Testis (tissue), 2 donors: ENCODE measurements at regions not wholly inside any gene's neighbourhood (a gene's known extent, or its start where the extent isn't known, plus 50 kb on each side); places are given as distances from the start of the nearest gene placed in this dataset.

Experiments used
- DNase-seq: peaks from one replicate; pipeline ENCODE4 v3.0.0-alpha.2; 2019
- H3K27ac ChIP-seq, 2 donors: fragments of 200-600 bp; sonication (generic); one replicate each; pipeline ENCODE4 v1.5.1; 2019
- H3K27me3 ChIP-seq: fragments of 200-600 bp; sonication (generic); one replicate; pipeline ENCODE4 v1.5.1; 2019
- H3K36me3 ChIP-seq: fragments of 200-600 bp; sonication (generic); one replicate; pipeline ENCODE4 v1.5.1; 2017; ENCODE audit warnings: low read depth; ENCODE audit errors: missing control alignments
- H3K4me1 ChIP-seq: fragments of 200-600 bp; sonication (generic); one replicate; pipeline ENCODE4 v1.5.1; 2019
- H3K4me3 ChIP-seq, 2 donors: fragments of 200-600 bp; sonication (generic); one replicate each; pipeline ENCODE4 v1.5.1; 2017 to 2019
- H3K9me3 ChIP-seq: fragments of 200-600 bp; sonication (generic); one replicate; pipeline ENCODE4 v1.5.1; 2017
- CTCF ChIP-seq, 3 experiments: fragments of 450-650 bp in 2 of 3; fragments of 200-600 bp in 1 of 3; sonication (generic) in 1 of 3; IDR thresholded peaks; one replicate each; pipeline ENCODE4 v1.5.1; 2016 to 2019; ENCODE audit warnings: antibody characterized with exemption in 3 of 3, mild to moderate bottlenecking in 2 of 3, moderate library complexity in 1 of 3
- POLR2A ChIP-seq: fragments of 450-650 bp; IDR thresholded peaks from one replicate; pipeline ENCODE4 v1.6.1; 2017; ENCODE audit warnings: antibody characterized with exemption, mild to moderate bottlenecking, moderate library complexity
- WGBS, 2 donors: methylation state at CpG; one replicate each; pipeline ENCODE4 v1.1.5; 2018; 5-methylcytosine and 5-hydroxymethylcytosine counted together
- intact Hi-C: fragments of 100-400 bp; cut with DNase I; formaldehyde crosslinking; loops from one replicate; pipeline ENCODE4 v1.15.1; 2023; ENCODE audit warnings: low total_unique reads

GRCh38 chr20:50413088-50413500 lies 97.1 kb upstream of the PTPN1 start:
- 90 to 92% methylated on average over 6 of the region's 6 CpGs for WGBS, 2 donors
- peaks cover 22% of the 10 kb centered on the region for H3K4me1 ChIP-seq
- H3K27ac ChIP-seq: peak overlapping the region in 1 of 2 donors; percentile 5

GRCh38 chr20:50415021-50415515 lies 95.1 kb upstream of the PTPN1 start:
- peak overlapping the region; percentile 92 to 97 for H3K27ac ChIP-seq
- H3K4me1 ChIP-seq: peaks cover 22% of the 10 kb centered on the region
- H3K36me3 ChIP-seq: no peaks in the 10 kb centered on the region
- no peaks in the 10 kb centered on the region for H3K27me3 ChIP-seq
- H3K4me3 ChIP-seq: no peak overlapping the region
- TF ChIP-seq POLR2A (no peak), CTCF (IDR thresholded peaks at IDR 0.05) (no peak)
- WGBS, 2 donors: 64 to 77% methylated on average over 5 of the region's 5 CpGs
- H3K9me3 ChIP-seq: no peaks in the 10 kb centered on the region
- intact Hi-C loops: no loop called here
- DNase-seq: peak; percentile 28

More at GRCh38 chr20:50413088-50413500, 97.1 kb upstream of the PTPN1 start:
- intact Hi-C loops: no loop called here
- no peaks in the 10 kb centered on the region for H3K27me3 ChIP-seq
- TF ChIP-seq POLR2A (no peak), CTCF (IDR thresholded peaks at IDR 0.05) (no peak)
- H3K9me3 ChIP-seq: no peaks in the 10 kb centered on the region
- no peaks in the 10 kb centered on the region for H3K36me3 ChIP-seq
- no peak overlapping the region for H3K4me3 ChIP-seq
- DNase-seq: no peak

GRCh38 chr20:50415516-50416268 lies 94.5 kb upstream of the PTPN1 start:
- TF ChIP-seq CTCF (IDR thresholded peaks at IDR 0.05) (no peak), POLR2A (no peak)
- Histone ChIP-seq H3K27ac (peak overlapping the region; percentile 92 to 97), H3K9me3 (no peaks in the 10 kb centered on the region), H3K4me1 (peaks cover 22% of the 10 kb centered on the region), H3K27me3 (no peaks in the 10 kb centered on the region), H3K36me3 (no peaks in the 10 kb centered on the region), H3K4me3 (no peak overlapping the region)
- WGBS, 2 donors: 31 to 44% methylated on average over 21 to 25 of the region's 25 CpGs
- DNase-seq: peak; percentile 97
- intact Hi-C loops: no loop called here

DNA sequence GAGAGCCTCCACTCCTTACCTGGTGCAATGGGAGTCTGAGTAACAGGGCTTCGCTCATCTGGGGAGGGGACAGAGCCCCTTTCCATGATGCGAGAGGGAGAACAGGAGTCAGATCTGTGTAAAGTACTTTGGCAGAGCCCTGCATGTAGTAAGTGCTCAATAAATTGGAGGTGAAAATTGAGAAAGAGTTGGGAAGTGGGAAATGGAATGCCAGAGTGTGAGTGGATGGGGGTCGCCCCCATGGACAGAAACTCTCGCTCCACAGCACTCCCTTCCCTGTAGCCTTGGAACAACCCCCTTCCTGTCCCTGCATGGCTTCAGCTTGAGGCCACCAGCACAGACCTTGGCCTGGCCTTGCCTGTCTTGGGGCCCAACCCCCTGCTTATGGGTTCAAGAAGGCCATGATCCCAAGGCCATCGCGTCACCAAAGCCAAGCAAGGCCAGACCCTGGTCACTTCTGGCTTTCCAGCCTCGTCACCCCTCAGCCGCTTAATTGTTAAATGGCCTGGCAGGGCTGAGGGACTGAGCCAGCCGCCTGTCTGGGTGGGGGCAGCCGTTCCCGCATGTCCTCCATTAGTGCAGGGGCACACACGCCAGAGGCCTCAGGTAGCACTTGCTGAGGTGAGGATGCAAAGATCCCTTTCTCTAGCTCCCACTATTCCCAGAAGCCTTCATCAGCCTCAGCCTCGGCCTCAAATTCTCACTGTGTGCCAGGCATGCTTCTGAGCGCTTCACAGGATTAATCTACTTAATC lies 93.7 kb upstream of the PTPN1 start:
- TF ChIP-seq CTCF (IDR thresholded peaks at IDR 0.05): no peak
- no peak for TF ChIP-seq POLR2A
- no peak for DNase-seq
- intact Hi-C loops: no loop called here
- Histone ChIP-seq H3K9me3 (no peaks in the 10 kb centered on the region), H3K4me3 (no peak overlapping the region), H3K27ac (peak overlapping the region; percentile 92 to 97), H3K36me3 (no peaks in the 10 kb centered on the region), H3K4me1 (peaks cover 22% of the 10 kb centered on the region), H3K27me3 (no peaks in the 10 kb centered on the region)
- 74 to 86% methylated on average over 14 of the region's 14 CpGs for WGBS, 2 donors
